K562 (cell line): ENCODE measurements at regions not wholly inside any gene's neighbourhood (a gene's known extent, or its start where the extent isn't known, plus 50 kb on each side); places are given as distances from the start of the nearest gene placed in this dataset.

Experiments used
- BRD9 ChIP-seq: fragments of 450-650 bp; IDR thresholded peaks from 2 replicates; pipeline ENCODE4 v1.6.1; 2018; ENCODE audit warnings: low read depth; ENCODE audit not compliant: partially characterized antibody
- CCAR2 ChIP-seq: fragments of 200-400 bp; formaldehyde crosslinking; IDR thresholded peaks from 2 replicates; pipeline ENCODE4 v1.6.1; 2017; ENCODE audit warnings: mild to moderate bottlenecking, low read depth, low read length
- HLTF ChIP-seq: fragments of 450-650 bp; IDR thresholded peaks from 2 replicates; pipeline ENCODE4 v1.6.1; 2016
- IRF2 ChIP-seq: sonication (generic); formaldehyde crosslinking; IDR thresholded peaks from 2 replicates; pipeline ENCODE4 v1.8.1; 2022; ENCODE audit warnings: mild to moderate bottlenecking, missing genetic modification reagents
- SRSF7 ChIP-seq: fragments of 200-400 bp; formaldehyde crosslinking; optimal IDR thresholded peaks from 2 replicates; pipeline ENCODE3; 2017; ENCODE audit warnings: mild to moderate bottlenecking, low read depth, low read length
- STAG1 ChIP-seq: sonication (generic); formaldehyde crosslinking; IDR thresholded peaks from 2 replicates; pipeline ENCODE4 v1.5.0; 2020; ENCODE audit warnings: missing genetic modification reagents, borderline replicate concordance
- TAF7 ChIP-seq: fragments of 450-650 bp; IDR thresholded peaks from 2 replicates; pipeline ENCODE4 v1.6.1; 2016; ENCODE audit warnings: missing genetic modification characterization, missing compliant biosample characterization
- YBX1 ChIP-seq: fragments of 450-650 bp; IDR thresholded peaks from 2 replicates; pipeline ENCODE4 v1.7.1; 2016; ENCODE audit warnings: mild to moderate bottlenecking
- ZNF23 ChIP-seq: fragments of 250-450 bp; sonication (Bioruptor Pico); IDR thresholded peaks from 2 replicates; pipeline ENCODE4 v1.4.0; 2020; ENCODE audit warnings: mild to moderate bottlenecking
- ZNF3 ChIP-seq: fragments of 250-450 bp; sonication (Bioruptor Pico); IDR thresholded peaks from 2 replicates; pipeline ENCODE4 v1.5.0; 2021; ENCODE audit warnings: mild to moderate bottlenecking, moderate library complexity
- ZNF444 ChIP-seq: fragments of 250-450 bp; sonication (Bioruptor Pico); IDR thresholded peaks from 2 replicates; pipeline ENCODE4 v1.4.0; 2020; ENCODE audit warnings: mild to moderate bottlenecking, moderate library complexity
- ZNF583 ChIP-seq: fragments of 250-450 bp; sonication (Bioruptor Pico); IDR thresholded peaks from 2 replicates; pipeline ENCODE4 v1.4.0; 2020
- TF ChIP-seq, protein P1 (sequence below): sonication (generic); formaldehyde crosslinking; IDR thresholded peaks from 2 replicates; pipeline ENCODE4 v1.8.1; 2023; ENCODE audit warnings: mild to moderate bottlenecking, missing genetic modification reagents, moderate library complexity
- TF ChIP-seq, protein P2 (sequence below), 2 experiments: fragments of 450-650 bp; formaldehyde crosslinking in 1 of 2; IDR thresholded peaks; 2 replicates each; pipeline versions ENCODE4 v1.4.0 to v1.6.1; 2014 to 2020; ENCODE audit warnings: mild to moderate bottlenecking in 2 of 2, borderline replicate concordance in 1 of 2, low read depth in 1 of 2
- TF ChIP-seq, protein P3 (sequence below), 2 experiments: fragments of 450-650 bp in 1 of 2; sonication (generic) in 1 of 2; formaldehyde crosslinking; conservative IDR thresholded peaks; 2 replicates each; pipeline versions ENCODE4 v1.4.0 to v1.8.1; 2020 to 2022; ENCODE audit warnings: mild to moderate bottlenecking in 1 of 2, missing genetic modification reagents in 1 of 2

DNA sequence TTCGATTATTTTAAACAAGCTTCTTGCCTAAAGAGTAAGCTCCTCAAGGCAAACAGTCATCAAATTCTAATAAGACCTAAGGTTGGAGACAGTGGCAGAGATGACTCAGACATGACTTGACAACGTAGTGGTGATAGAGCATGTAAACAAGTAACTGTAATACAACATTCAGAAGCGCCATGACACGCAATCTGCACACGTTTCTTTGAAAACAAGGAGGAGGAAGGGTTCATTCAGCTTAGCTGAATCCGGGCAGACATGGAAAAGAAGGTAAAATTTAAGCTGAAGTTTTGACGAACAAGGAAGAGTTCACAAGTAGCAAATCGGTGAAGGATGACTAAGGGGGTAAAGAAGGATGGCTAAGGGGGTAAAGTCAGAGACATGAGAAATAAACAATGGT lies 152.4 kb upstream of the ZC3H12C start (continued):
- TF ChIP-seq STAG1 (CRISPR knock-in tag), result no peak
- TF ChIP-seq ZNF3 (CRISPR knock-in tag), result no peak
- TF ChIP-seq, protein P1, sequence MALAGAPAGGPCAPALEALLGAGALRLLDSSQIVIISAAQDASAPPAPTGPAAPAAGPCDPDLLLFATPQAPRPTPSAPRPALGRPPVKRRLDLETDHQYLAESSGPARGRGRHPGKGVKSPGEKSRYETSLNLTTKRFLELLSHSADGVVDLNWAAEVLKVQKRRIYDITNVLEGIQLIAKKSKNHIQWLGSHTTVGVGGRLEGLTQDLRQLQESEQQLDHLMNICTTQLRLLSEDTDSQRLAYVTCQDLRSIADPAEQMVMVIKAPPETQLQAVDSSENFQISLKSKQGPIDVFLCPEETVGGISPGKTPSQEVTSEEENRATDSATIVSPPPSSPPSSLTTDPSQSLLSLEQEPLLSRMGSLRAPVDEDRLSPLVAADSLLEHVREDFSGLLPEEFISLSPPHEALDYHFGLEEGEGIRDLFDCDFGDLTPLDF (CRISPR knock-in tag), result no peak
- no peak for TF ChIP-seq TAF7 (tag)
- TF ChIP-seq YBX1, result no peak
- TF ChIP-seq ZNF583 (CRISPR knock-in tag), result no peak
- TF ChIP-seq, protein P2, sequence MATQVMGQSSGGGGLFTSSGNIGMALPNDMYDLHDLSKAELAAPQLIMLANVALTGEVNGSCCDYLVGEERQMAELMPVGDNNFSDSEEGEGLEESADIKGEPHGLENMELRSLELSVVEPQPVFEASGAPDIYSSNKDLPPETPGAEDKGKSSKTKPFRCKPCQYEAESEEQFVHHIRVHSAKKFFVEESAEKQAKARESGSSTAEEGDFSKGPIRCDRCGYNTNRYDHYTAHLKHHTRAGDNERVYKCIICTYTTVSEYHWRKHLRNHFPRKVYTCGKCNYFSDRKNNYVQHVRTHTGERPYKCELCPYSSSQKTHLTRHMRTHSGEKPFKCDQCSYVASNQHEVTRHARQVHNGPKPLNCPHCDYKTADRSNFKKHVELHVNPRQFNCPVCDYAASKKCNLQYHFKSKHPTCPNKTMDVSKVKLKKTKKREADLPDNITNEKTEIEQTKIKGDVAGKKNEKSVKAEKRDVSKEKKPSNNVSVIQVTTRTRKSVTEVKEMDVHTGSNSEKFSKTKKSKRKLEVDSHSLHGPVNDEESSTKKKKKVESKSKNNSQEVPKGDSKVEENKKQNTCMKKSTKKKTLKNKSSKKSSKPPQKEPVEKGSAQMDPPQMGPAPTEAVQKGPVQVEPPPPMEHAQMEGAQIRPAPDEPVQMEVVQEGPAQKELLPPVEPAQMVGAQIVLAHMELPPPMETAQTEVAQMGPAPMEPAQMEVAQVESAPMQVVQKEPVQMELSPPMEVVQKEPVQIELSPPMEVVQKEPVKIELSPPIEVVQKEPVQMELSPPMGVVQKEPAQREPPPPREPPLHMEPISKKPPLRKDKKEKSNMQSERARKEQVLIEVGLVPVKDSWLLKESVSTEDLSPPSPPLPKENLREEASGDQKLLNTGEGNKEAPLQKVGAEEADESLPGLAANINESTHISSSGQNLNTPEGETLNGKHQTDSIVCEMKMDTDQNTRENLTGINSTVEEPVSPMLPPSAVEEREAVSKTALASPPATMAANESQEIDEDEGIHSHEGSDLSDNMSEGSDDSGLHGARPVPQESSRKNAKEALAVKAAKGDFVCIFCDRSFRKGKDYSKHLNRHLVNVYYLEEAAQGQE (IDR thresholded peaks at IDR 0.05; ENCODE audit: borderline replicate concordance), result no peak; the same call in 1 of the 2 replicates
- TF ChIP-seq, protein P2 (CRISPR knock-in tag; IDR thresholded peaks at IDR 0.05; ENCODE audit: low read depth), result no peak
- no peak for TF ChIP-seq IRF2
- no peak for TF ChIP-seq HLTF
- no peak for TF ChIP-seq SRSF7
- TF ChIP-seq ZNF23 (CRISPR knock-in tag), result no peak
- TF ChIP-seq, protein P3, sequence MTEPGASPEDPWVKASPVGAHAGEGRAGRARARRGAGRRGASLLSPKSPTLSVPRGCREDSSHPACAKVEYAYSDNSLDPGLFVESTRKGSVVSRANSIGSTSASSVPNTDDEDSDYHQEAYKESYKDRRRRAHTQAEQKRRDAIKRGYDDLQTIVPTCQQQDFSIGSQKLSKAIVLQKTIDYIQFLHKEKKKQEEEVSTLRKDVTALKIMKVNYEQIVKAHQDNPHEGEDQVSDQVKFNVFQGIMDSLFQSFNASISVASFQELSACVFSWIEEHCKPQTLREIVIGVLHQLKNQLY (CRISPR knock-in tag; conservative IDR thresholded peaks at IDR 0.05), result no peak
- TF ChIP-seq CCAR2, result no peak
- peak; percentile 24 for TF ChIP-seq BRD9
- TF ChIP-seq ZNF444 (CRISPR knock-in tag), result no peak
